Vagina (tissue), 2 donors: ENCODE measurements at regions not wholly inside any gene's neighbourhood (a gene's known extent, or its start where the extent isn't known, plus 50 kb on each side); places are given as distances from the start of the nearest gene placed in this dataset.

Source experiments
- CTCF ChIP-seq, 3 experiments: fragments of 450-650 bp in 2 of 3; fragments of 200-600 bp in 1 of 3; sonication (generic) in 1 of 3; IDR thresholded peaks; one replicate each; pipeline ENCODE4 v1.5.1; 2017 to 2019; ENCODE audit warnings: antibody characterized with exemption in 3 of 3, mild to moderate bottlenecking in 2 of 3, moderate library complexity in 2 of 3
- POLR2AphosphoS5 ChIP-seq, 2 donors: sonication (generic); formaldehyde crosslinking; IDR thresholded peaks; one replicate each; pipeline ENCODE4 v1.9.0; 2017; ENCODE audit warnings: antibody characterized with exemption in 2 of 2, mild to moderate bottlenecking in 2 of 2, low read depth in 1 of 2; ENCODE audit not compliant: insufficient read depth in 1 of 2

GRCh38 chr2:143833015-143833660 lies 686.8 kb downstream of the ZEB2 start:
- TF ChIP-seq POLR2AphosphoS5 (IDR thresholded peaks at IDR 0.05; ENCODE audit: insufficient read depth in 1 of 2, low read depth in 1 of 2) (no peak), CTCF (IDR thresholded peaks at IDR 0.05) (no peak)
